A673 (cell line): ENCODE measurements at regions not wholly inside any gene's neighbourhood (a gene's known extent, or its start where the extent isn't known, plus 50 kb on each side); places are given as distances from the start of the nearest gene placed in this dataset.

Experiments
- BruUV-seq: library from RNA; stranded (reverse); fragments of 400-500 nt; replicated peaks from 2 replicates; lab custom pipeline; 2021; lab: Mats Ljungman, UMichigan
- CTCF ChIA-PET: fragments of 300-600 bp; sonication (Branson Sonifier 250); formaldehyde crosslinking; loops from one replicate; lab custom pipeline; 2022; ENCODE audit warnings: antibody characterized with exemption; lab: Charles Lee
- POLR2A ChIA-PET: fragments of 300-600 bp; sonication (Branson Sonifier 250); formaldehyde crosslinking; loops from one replicate; lab custom pipeline; 2022; ENCODE audit warnings: antibody characterized with exemption; ENCODE audit not compliant: low non-redundant PET; lab: Charles Lee
- DNase-seq: peaks from one replicate; pipeline ENCODE4 v3.0.0-alpha.2; 2015; ENCODE audit warnings: low spot score
- H3K27ac ChIP-seq: fragments of 200-600 bp; sonication (generic); 2 replicates; pipeline ENCODE4 v1.5.1; 2016; ENCODE audit warnings: mixed run types, low read depth, mild to moderate bottlenecking, mixed read lengths, antibody characterized with exemption, low read length; ENCODE audit not compliant: poor library complexity, severe bottlenecking
- H3K27me3 ChIP-seq: fragments of 200-600 bp; sonication (generic); replicated peaks from 2 replicates; pipeline ENCODE4 v1.6.1; 2017; ENCODE audit warnings: mixed run types, low read depth, mild to moderate bottlenecking, mixed read lengths, antibody characterized with exemption, low read length; ENCODE audit not compliant: insufficient read depth, poor library complexity
- H3K36me3 ChIP-seq: fragments of 200-600 bp; sonication (generic); 2 replicates; pipeline ENCODE4 v1.6.1; 2016; ENCODE audit warnings: mixed run types, mild to moderate bottlenecking, mixed read lengths, antibody characterized with exemption, low read length; ENCODE audit not compliant: insufficient read depth, poor library complexity, severe bottlenecking
- H3K4me1 ChIP-seq: fragments of 200-600 bp; sonication (generic); 2 replicates; pipeline ENCODE4 v1.6.1; 2017; ENCODE audit warnings: mixed run types, mild to moderate bottlenecking, mixed read lengths, antibody characterized with exemption, low read length; ENCODE audit not compliant: insufficient read depth, poor library complexity, severe bottlenecking
- H3K4me3 ChIP-seq: fragments of 200-600 bp; sonication (generic); 2 replicates; pipeline ENCODE4 v1.5.1; 2016; ENCODE audit warnings: low read depth, mixed run types, mild to moderate bottlenecking, mixed read lengths, low read length; ENCODE audit not compliant: poor library complexity, severe bottlenecking
- H3K9me3 ChIP-seq: fragments of 200-600 bp; sonication (generic); 2 replicates; pipeline ENCODE4 v1.6.1; 2016; ENCODE audit warnings: mixed run types, low read depth, mild to moderate bottlenecking, mixed read lengths, antibody characterized with exemption, low read length; ENCODE audit not compliant: poor library complexity, severe bottlenecking
- EZH2 ChIP-seq: fragments of 200-600 bp; sonication (generic); IDR thresholded peaks from 2 replicates; pipeline ENCODE4 v1.6.1; 2017; ENCODE audit warnings: borderline replicate concordance, low read depth, mild to moderate bottlenecking, mixed read lengths, antibody characterized with exemption, low read length; ENCODE audit not compliant: poor library complexity, severe bottlenecking
- intact Hi-C: fragments of 100-400 bp; cut with micrococcal nuclease; formaldehyde crosslinking; loops from one replicate; pipeline ENCODE4 v1.10.0; 2022; ENCODE audit not compliant: unreplicated experiment
- TF ChIP-seq, protein P1 (sequence below): fragments of 300-800, 200-600 bp; sonication (generic); conservative IDR thresholded peaks from 2 replicates; pipeline ENCODE4 v1.5.1; 2017; ENCODE audit warnings: low read depth, mild to moderate bottlenecking, antibody characterized with exemption, low read length, moderate library complexity, mixed read lengths

DNA sequence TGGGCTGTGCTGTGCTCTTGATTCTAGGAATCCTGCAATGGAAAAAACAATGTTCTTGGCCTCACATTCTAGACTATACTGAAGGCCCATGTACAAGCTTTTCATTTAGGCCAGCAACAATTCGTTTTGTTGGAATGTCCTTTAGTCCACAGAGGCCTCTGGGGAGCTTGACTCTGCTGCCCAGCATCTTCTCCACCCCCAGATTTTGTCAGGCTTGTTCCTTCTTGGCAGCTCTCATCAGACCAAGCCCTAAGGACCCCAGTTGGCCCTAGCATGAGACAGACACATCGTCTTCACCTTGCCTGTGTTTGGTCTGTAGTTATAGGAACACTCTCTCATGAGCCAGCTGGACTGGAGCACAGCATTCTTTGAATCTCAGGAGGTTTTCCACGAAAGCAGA lies 300.1 kb downstream of the VRK1 start:
- TF ChIP-seq, protein P1, sequence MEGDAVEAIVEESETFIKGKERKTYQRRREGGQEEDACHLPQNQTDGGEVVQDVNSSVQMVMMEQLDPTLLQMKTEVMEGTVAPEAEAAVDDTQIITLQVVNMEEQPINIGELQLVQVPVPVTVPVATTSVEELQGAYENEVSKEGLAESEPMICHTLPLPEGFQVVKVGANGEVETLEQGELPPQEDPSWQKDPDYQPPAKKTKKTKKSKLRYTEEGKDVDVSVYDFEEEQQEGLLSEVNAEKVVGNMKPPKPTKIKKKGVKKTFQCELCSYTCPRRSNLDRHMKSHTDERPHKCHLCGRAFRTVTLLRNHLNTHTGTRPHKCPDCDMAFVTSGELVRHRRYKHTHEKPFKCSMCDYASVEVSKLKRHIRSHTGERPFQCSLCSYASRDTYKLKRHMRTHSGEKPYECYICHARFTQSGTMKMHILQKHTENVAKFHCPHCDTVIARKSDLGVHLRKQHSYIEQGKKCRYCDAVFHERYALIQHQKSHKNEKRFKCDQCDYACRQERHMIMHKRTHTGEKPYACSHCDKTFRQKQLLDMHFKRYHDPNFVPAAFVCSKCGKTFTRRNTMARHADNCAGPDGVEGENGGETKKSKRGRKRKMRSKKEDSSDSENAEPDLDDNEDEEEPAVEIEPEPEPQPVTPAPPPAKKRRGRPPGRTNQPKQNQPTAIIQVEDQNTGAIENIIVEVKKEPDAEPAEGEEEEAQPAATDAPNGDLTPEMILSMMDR = no peak
- no peak for TF ChIP-seq EZH2
- Histone ChIP-seq H3K27me3 (no peaks in the 10 kb centered on the region), H3K4me3 (no peak overlapping the region), H3K36me3 (no peaks in the 10 kb centered on the region), H3K27ac (no peak overlapping the region), H3K9me3 (no peaks in the 10 kb centered on the region), H3K4me1 (peaks cover 9% of the 10 kb centered on the region)
- CTCF ChIA-PET = no interaction called here
- intact Hi-C loops = no loop called here
- POLR2A ChIA-PET = interaction anchor here (0.6 kb wide), 1 partner anchor 560 kb away, joined by 3 read pairs; no protein-coding TSS in a partner anchor
- no peak for DNase-seq
- BruUV-seq = no TSS peak

DNA sequence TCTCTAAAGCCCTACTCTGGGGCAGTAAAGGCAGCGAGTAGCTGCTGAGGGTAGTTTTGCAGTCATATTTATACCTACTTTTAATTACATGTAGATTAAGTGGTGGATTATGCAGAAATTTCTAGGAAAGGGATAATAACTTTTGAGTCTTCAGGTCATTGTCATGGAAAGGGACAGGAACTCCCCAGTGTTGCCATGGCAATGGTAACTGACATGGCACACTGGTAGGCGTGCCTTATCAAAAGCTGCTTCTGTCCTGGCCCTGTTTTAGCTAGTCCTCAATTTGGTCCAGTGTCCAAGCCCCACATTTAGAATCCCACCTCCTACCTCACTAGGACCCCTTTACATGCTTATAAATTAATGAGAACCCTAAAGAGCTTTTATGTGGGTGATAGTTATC lies 303.1 kb downstream of the VRK1 start:
- BruUV-seq = no TSS peak

DNA sequence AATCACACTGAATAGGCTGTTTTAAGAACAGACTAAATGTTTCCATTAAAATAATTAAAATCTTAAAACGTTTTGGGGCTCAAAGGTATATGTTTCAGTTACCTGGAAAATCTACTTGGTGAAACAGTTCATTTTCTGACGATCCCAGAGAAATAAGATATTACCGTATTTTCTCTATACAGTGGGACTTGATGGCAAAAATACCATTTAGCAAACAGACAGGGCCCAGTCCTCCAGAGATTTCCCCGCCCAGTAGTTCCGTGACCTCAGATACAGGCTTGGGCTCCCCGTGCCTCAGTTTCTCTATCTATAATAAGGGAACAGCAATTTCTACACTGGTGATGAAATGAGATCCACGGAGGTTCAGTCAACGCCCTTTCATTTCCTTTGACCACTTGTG lies 304.4 kb downstream of the VRK1 start:
- Histone ChIP-seq H3K9me3 (no peaks in the 10 kb centered on the region), H3K4me3 (no peak overlapping the region), H3K36me3 (no peaks in the 10 kb centered on the region), H3K4me1 (no peaks in the 10 kb centered on the region), H3K27me3 (no peaks in the 10 kb centered on the region), H3K27ac (no peak overlapping the region)
- intact Hi-C loops = no loop called here
- DNase-seq = no peak
- TF ChIP-seq EZH2 = no peak
- TF ChIP-seq, protein P1 = no peak
- ChIA-PET POLR2A (no interaction called here), CTCF (no interaction called here)
- BruUV-seq = no TSS peak

More for the DNA sequence above, 303.1 kb downstream of the VRK1 start:
- no peaks in the 10 kb centered on the region for H3K36me3 ChIP-seq
- H3K4me1 ChIP-seq = no peaks in the 10 kb centered on the region
- intact Hi-C loops = no loop called here
- no peak overlapping the region for H3K4me3 ChIP-seq
- TF ChIP-seq, protein P1 = no peak
- TF ChIP-seq EZH2 = no peak
- POLR2A ChIA-PET = no interaction called here
- no peak for DNase-seq
- H3K27ac ChIP-seq = no peak overlapping the region
- no peaks in the 10 kb centered on the region for H3K9me3 ChIP-seq
- no peaks in the 10 kb centered on the region for H3K27me3 ChIP-seq
- CTCF ChIA-PET = no interaction called here
